ENCODE measurements at regions not wholly inside any gene's neighbourhood (a gene's known extent, or its start where the extent isn't known, plus 50 kb on each side); places are given as distances from the start of the nearest gene placed in this dataset.

DNA sequence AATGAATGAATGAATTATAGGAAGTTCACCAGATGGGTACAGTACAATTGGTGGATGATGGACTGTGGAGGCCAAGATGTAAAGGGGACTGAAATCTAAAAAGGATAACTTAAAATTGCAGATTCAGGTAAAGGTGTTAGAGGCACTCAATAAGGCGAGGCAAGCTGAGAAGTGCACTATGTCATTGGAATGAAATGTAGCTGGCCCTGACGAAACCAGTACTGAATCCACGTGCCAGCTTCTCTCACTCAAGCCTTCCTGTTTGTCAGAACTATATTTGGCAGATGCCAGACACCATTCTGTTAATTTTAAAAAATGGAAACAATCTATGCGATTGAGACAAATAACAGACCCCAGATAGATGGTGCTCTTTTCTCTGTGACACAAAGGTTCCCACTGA, 1039.1 kb upstream of the TENM3 start:
- TF ChIP-seq POLR2A (IDR thresholded peaks at IDR 0.05; ENCODE audit: low read length) (no peak), GATA1 (IDR thresholded peaks at IDR 0.05; ENCODE audit: low read depth, low read length) (no peak)

All from erythroblast (primary cell).